LNCAP (cell line): ENCODE measurements at regions not wholly inside any gene's neighbourhood (a gene's known extent, or its start where the extent isn't known, plus 50 kb on each side); places are given as distances from the start of the nearest gene placed in this dataset.

Experiments
- TF ChIP-seq, protein P1 (sequence below): fragments of 450-650 bp; IDR thresholded peaks from 2 replicates; pipeline ENCODE4 v1.5.1; 2017; ENCODE audit warnings: mild to moderate bottlenecking

DNA sequence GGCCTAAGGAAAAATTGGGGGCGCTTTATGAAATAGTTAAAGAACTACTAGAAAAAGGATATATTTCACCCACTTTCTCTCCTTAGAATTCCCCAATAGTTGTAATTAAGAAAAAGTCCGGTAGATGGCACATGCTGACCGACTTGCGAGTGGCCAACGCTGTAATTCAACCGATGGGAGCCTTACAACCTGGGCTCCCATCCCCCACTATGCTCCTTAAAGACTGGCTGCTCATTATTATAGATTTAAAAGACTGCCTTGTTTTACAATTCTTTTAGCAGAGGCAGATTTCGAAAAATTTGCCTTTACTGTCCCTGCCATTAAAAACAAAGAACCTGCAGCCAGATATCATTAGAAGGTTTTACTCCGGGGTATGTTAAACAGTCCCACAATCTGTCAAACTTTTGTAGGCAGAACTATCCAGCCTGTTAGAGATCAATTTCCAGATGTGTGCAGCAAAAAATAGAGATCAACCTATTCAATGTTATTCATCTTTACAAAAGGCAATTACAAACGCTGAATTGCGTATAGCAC lies 58.5 kb upstream of the PRSS16 start:
- TF ChIP-seq, protein P1, sequence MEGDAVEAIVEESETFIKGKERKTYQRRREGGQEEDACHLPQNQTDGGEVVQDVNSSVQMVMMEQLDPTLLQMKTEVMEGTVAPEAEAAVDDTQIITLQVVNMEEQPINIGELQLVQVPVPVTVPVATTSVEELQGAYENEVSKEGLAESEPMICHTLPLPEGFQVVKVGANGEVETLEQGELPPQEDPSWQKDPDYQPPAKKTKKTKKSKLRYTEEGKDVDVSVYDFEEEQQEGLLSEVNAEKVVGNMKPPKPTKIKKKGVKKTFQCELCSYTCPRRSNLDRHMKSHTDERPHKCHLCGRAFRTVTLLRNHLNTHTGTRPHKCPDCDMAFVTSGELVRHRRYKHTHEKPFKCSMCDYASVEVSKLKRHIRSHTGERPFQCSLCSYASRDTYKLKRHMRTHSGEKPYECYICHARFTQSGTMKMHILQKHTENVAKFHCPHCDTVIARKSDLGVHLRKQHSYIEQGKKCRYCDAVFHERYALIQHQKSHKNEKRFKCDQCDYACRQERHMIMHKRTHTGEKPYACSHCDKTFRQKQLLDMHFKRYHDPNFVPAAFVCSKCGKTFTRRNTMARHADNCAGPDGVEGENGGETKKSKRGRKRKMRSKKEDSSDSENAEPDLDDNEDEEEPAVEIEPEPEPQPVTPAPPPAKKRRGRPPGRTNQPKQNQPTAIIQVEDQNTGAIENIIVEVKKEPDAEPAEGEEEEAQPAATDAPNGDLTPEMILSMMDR: peak; percentile 55

DNA sequence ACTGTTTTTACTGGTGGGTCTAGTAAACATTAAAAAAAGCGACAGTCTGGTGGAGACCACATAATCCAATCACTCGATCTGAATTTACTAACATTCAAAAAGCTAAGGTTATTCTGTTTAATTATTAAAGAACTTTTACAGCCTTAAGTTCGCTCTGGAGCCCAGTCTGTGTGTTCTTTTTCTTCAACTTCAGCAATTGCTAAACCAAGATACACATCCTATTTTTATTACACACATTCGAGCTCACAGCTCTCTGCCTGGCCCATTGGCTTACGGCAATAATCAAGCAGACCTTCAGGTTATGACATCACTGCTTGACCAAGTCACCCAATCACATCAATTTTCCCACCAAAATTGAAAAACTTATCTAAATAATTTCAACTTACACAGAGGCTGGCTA lies 57.4 kb upstream of the PRSS16 start:
- TF ChIP-seq, protein P1: no peak
